ENCODE measurements at regions not wholly inside any gene's neighbourhood (a gene's known extent, or its start where the extent isn't known, plus 50 kb on each side); places are given as distances from the start of the nearest gene placed in this dataset.

GRCh38 chr18:24602201-24602600, 141.8 kb downstream of the HRH4 start:
- no TSS peak for BruUV-seq (replicated peaks)
- no peak overlapping the region; the same call in 1 of the 2 replicates for H4K91ac ChIP-seq (ENCODE audit: insufficient read depth, low read depth, low read length)
- CTCF ChIA-PET, result interaction anchor here (0.6 to 1.4 kb wide), 3 partner anchors 55 to 1026 kb away, joined by 3 to 5 read pairs (median 3); no protein-coding TSS in a partner anchor

More at GRCh38 chr18:24602201-24602600, 141.8 kb downstream of the HRH4 start:
- Histone ChIP-seq H2BK5ac (ENCODE audit: low read depth, low read length, poor library complexity, severe bottlenecking) (no peak overlapping the region), H3K27ac (ENCODE audit: insufficient read depth, low read length) (no peak overlapping the region), H2AK5ac (ENCODE audit: low read depth, low read length) (peak overlapping the region; percentile 17; the same call in 1 of the 2 replicates), H3K9ac (ENCODE audit: low read depth, low read length) (no peak overlapping the region), H3K27me3 (ENCODE audit: control insufficient read depth, insufficient read depth, low read length) (peaks cover 11% of the 10 kb centered on the region), H4K8ac (ENCODE audit: low read depth in 2 of 2, low read length in 2 of 2) (no peak overlapping the region), H3K4me3 (ENCODE audit: insufficient read depth, low read depth, low read length) (no peak overlapping the region), H3K23ac (ENCODE audit: low read depth, low read length) (0 out of 2 replicates have a peak overlapping the region, but pooled peaks have one; percentile 35), H3K18ac (ENCODE audit: low read depth, low read length) (no peak overlapping the region), H3K79me1 (ENCODE audit: low read depth in 1 of 2, low read length in 2 of 2) (no peaks in the 10 kb centered on the region), H2BK20ac (ENCODE audit: low read depth, low read length) (peak overlapping the region; percentile 86), H4K5ac (ENCODE audit: low read depth, low read length) (no peak overlapping the region), H3K9me1 (ENCODE audit: insufficient read depth, low read length) (0 out of 2 replicates have a peak, but pooled peaks cover 3% of the 10 kb centered on the region), H4K20me1 (ENCODE audit: insufficient read depth, low read length) (no peaks in the 10 kb centered on the region), H3K9me3 (ENCODE audit: control insufficient read depth, insufficient read depth, low read length) (no peaks in the 10 kb centered on the region), H2AFZ (replicated peaks; ENCODE audit: low read length, poor library complexity) (no peak overlapping the region), H3K4me2 (ENCODE audit: low read depth, low read length) (no peak overlapping the region), H3K36me3 (ENCODE audit: control insufficient read depth, insufficient read depth, low read length) (no peaks in the 10 kb centered on the region), H3K4me1 (ENCODE audit: control insufficient read depth, insufficient read depth, low read length) (peaks cover 2% of the 10 kb centered on the region; the same call in 1 of the 2 replicates), H2AK9ac (replicated peaks; ENCODE audit: low read depth, low read length, poor library complexity) (no peak overlapping the region), H3K56ac (ENCODE audit: extremely low read depth, insufficient read depth, low read length) (no peak overlapping the region), H3K4ac (ENCODE audit: low read depth, low read length) (peak overlapping the region; percentile 55; the same call in 1 of the 2 replicates), H2BK15ac (ENCODE audit: low read depth, low read length) (no peak overlapping the region; the same call in 2 of the 3 replicates), H3K14ac (replicated peaks; ENCODE audit: low read depth, low read length) (no peak overlapping the region), H2BK120ac (ENCODE audit: low read depth, low read length) (peak overlapping the region; percentile 67)
- dilution Hi-C loops (cut with HindIII; ENCODE audit: low sequenced_read_pairs, unreplicated experiment), result no loop called here
- in situ Hi-C loops (cut with MboI; ENCODE audit: low sequenced_read_pairs), result loop anchor here (5.0 kb wide), 1 partner anchor 120 kb away; no protein-coding TSS in a partner anchor
- no CpG with 5 or more reads among the region's 4 CpGs for WGBS, 2 experiments (ENCODE audit: extremely low coverage in 2 of 2, insufficient read length in 1 of 2)
- intact Hi-C loops (cut with micrococcal nuclease), result loop anchor here (10.0 kb wide), 1 partner anchor 753 kb away; the partner anchor contains the start of gene ZNF521
- ATAC-seq (ENCODE audit: low read depth) (no peak), DNase-seq (no peak)
- no peak for TF ChIP-seq ELK1 (IDR thresholded peaks at IDR 0.05; ENCODE audit: borderline replicate concordance, low read depth, low read length)
- POLR2A ChIA-PET (ENCODE audit: unreplicated experiment), result no interaction called here
